Stimulated activated CD4-positive, alpha-beta T cell treated with anti-CD3 and anti-CD28 coated beads, Interleukin-1b, Interleukin-23, amount 100 ng/mL, for 1 hour (primary cell): ENCODE measurements at regions not wholly inside any gene's neighbourhood (a gene's known extent, or its start where the extent isn't known, plus 50 kb on each side); places are given as distances from the start of the nearest gene placed in this dataset.

Source experiments
- DNase-seq, 2 donors: peaks; one replicate each; pipeline ENCODE4 v3.0.0-alpha.2; 2020; ENCODE audit warnings: low read depth in 2 of 2

DNA sequence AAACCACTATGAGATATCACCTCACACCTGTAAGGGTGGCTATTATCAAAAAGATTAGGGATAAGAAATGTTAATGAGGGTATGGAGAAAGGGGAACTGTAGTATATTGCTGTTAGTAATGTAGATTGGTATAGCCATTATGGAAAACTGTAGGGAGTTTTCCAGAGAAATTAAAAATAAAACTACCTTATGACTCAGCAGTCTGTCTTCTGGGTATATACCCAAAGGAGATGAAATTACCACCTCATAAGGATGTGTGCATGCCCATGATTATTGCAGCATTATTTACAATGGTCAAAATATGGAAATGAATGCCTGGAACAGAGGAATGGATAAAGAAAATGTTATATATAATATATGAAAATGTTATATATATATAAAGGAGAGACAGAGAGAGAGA, 303.8 kb downstream of the METTL15 start:
- DNase-seq: no peak

- no peak for DNase-seq
Observed at GRCh38 chr11:28401446-28401845, 293.3 kb downstream of the METTL15 start.

- DNase-seq: no peak
Observed at GRCh38 chr11:28400331-28401100, 292.3 kb downstream of the METTL15 start.

GRCh38 chr11:28393348-28393747, 285.2 kb downstream of the METTL15 start:
- no peak for DNase-seq

DNA sequence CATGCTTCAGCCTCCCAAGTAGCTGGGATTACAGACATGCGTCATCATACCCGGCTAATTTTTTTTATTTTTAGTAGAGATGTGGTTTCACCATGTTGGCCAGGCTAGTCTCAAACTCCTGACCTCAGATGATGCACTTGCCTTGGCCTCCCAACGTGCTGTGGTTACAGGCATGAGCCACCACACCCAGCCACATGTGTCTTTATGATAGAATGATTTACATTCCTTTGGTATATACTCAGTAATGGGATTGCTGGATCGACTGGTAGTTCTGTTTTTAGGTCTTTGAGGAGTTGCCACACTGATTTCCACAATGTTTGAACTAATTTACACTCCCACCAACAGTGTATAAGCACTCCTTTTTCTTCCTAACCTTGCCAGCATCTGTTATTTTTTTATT, 276.2 kb downstream of the METTL15 start:
- no peak for DNase-seq

DNA sequence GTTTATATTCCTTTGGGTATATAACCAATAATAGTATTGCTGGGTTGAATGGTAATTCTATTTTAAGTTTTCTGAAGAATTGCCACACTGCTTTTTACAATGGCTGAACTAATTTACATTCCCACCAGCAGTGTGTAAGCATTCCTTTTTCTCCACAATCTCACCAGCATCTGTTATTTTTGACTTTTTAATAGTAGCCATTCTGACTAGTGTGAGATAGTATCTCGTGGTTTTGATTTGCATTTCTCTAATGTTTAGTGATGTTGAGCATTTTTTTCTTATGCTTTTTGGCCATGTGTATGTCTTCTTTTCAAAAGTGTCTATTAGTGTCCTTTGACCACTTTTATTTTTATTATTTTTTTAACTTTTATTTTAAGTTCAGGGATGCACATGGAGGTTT, 275.3 kb downstream of the METTL15 start:
- no peak for DNase-seq
